Midbrain (tissue), 1 donor: ENCODE measurements at regions not wholly inside any gene's neighbourhood (a gene's known extent, or its start where the extent isn't known, plus 50 kb on each side); places are given as distances from the start of the nearest gene placed in this dataset.
"Not testable (repeated sequence)": the region's sequence is repeated elsewhere in the genome, so short reads cannot be mapped to it uniquely, and the experiment has no call there.

Experiments
- DNase-seq: peaks from one replicate; lab custom pipeline; 2025; lab: John Stamatoyannopoulos, UW

- DNase-seq: no peak
Measured at GRCh38 chr14:34094384-34094783, 143.5 kb upstream of the EGLN3 start.

DNA sequence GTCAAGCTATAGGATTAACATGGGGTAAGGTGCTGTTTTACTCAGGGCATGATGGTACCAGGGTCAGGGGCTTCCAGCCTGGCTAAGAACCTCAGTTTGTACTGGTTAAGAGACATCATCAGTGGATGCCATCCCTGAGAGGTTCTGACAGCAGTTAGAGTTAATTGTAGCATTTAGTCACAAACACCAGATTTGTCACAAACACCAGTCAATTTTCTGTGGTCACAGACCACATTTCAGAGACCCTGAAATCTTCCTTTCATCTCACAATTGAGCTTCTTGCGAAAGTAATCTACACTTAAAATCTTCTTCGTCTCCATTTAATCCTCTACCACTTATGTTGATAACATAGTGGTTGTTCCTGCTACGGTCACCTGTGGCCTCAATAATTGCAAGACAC is 143.0 kb upstream of the EGLN3 start:
- no peak for DNase-seq

GRCh38 chr14:34090451-34090850 is 139.6 kb upstream of the EGLN3 start:
- DNase-seq: no peak

DNA sequence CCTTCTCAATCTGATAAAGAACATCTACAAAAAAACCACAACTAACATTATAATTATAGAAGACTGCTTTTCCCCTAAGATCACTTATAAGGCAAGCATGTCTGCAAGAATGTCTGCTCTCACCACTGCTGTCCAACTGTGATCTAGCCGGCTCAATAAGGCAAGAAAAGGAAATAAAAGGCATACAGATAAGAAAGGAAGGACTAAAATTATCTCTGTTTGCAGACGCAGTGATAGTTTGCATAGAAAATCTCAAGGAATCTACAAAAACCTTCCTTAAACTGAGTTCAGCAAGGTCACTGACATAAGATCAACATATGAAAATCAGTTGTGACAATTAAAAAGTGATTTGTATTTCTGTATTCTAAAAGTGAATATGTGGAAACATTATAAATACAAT is 138.0 kb upstream of the EGLN3 start:
- no peak for DNase-seq

GRCh38 chr14:34087571-34087970 is 136.7 kb upstream of the EGLN3 start:
- no peak for DNase-seq

GRCh38 chr14:34086223-34086757 is 135.4 kb upstream of the EGLN3 start:
- DNase-seq: no peak

GRCh38 chr14:34085695-34086094 is 134.8 kb upstream of the EGLN3 start:
- no peak for DNase-seq

DNA sequence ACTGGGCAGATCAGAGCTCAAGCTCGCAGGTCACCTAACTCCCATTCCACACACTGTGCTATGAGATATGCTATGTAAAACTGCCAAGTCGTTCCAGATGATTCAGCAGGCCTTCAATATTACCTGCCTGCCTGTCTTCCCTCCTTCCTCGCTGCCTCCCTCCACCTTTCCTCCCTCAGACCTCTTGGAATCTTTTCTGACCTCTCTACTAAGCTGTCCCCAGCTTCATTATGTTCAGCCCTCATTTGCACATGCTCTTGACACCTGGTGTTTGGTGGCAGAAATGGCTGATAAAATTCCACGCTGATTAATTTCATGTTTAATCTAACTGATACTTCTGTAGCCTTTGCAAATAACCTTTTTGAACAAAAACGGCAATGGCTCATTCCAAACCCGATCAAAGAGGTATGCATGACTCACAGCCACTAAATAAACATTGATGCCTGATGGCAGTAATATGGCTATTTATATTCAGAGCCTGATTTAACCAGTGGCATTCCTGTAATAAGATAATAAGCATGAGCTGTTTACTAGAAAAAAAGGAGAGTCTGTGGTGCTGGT is 130.8 kb upstream of the EGLN3 start:
- DNase-seq: no peak

GRCh38 chr14:34081101-34081575 is 130.3 kb upstream of the EGLN3 start:
- DNase-seq: no peak

DNA sequence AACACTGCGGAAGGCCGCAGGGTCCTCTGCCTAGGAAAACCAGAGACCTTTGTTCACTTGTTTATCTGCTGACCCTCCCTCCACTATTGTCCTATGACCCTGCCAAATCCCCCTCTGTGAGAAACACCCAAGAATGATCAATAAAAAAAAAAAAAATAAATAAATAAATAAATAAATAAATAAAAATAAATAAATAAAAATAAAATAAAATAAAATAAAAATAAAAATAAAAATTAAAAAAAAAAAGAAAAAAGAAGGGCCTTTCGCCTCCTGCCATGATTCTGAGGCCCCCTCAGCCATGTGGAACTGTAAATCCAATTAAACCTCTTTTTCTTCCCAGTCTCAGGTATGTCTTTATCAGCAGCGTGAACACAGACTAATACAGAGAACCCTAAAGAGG is 128.8 kb upstream of the EGLN3 start:
- DNase-seq: not testable (repeated sequence)

GRCh38 chr14:34078117-34078743 is 127.4 kb upstream of the EGLN3 start:
- peak; percentile 10 for DNase-seq

- DNase-seq: no peak
Measured at GRCh38 chr14:34075826-34076225, 125.0 kb upstream of the EGLN3 start.

- no peak for DNase-seq
Measured at GRCh38 chr14:34075042-34075744, 124.3 kb upstream of the EGLN3 start.

DNA sequence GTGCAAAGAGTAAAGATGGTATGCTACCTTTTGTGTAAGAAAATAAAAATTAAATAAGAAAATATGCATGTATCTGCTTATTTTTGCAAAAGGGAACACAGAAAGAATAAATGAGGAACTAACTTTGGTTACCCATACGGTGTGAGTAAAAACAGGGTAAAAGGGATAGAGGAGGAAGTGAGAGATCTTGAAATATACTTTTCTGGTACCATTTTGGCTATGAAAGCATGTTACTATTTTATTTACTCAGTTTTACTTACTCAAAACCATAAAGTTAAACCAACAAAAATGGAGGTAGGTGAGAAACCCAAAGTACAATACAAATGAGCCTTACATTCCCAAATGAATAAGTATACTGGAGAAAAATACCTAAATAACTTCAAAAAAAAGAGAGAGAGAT is 122.0 kb upstream of the EGLN3 start:
- no peak for DNase-seq

DNA sequence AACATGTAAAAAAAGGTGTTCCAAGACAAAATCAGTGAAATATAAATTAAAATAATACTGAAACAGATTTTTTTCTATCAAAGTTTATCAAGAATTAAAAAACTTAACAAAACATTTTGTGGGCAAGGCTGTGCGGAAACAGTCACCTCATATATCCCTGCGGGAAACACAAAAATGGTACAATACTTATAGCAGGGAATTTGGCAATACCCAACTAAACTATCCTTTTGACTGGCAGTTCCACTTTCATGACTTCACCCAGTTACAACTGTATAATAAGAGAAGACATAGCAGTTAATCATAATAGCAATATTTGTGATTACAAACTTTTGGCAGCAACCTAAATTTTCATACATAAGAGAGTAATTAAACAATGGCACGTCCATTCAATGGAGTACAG is 121.5 kb upstream of the EGLN3 start:
- DNase-seq: no peak

GRCh38 chr14:34070917-34071407 is 120.1 kb upstream of the EGLN3 start:
- DNase-seq: no peak

DNA sequence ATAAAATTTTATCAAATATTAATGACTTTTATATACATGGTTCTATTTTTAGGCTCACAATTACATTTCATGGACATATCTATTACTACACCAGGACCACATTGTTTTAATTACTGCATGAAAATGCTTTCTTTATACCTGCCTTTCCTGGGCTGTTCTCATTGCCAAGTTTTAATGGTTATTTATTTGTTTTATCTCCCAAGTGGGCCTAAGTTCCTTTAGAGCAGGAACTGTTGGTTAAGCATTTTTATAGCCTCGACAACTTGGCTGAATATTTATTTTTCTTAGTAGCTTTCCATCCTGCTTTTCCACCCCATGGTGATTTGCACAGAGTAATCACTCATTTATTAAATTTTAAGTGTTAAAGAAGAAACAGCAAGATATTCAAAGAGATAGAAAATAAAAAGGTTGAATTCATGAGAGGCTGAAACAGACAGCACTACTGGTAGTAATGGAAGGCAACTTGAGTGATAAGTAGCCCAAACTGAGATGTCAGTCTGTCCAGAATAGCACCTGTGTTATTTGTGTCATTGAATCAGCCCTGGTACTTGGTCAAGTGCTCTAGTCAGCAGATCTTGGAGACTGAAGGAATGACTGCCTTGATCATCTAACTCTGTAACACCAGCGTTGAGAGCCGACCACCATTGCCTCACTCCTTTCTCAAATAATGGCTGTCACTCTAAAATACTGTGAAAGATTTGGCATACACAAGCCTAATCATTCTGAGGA is 119.1 kb upstream of the EGLN3 start:
- DNase-seq: no peak

DNA sequence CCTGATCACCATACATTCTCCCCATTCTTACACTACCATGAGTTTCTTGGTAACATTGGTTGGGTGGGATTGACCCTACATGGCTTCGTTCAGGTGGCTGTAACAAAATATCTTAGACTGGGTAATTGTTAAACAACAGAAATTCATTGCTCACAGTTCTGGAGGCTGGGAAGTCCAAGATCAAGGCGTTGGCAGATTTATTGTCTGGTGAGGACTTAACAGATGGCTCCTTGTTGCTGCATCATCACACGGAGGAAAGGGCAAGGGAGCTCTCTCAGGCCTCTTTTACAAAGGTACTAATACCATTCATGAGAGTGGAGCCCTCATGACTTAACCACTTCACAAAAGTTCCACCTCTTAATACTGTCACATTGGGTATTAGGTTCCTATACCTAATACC is 116.7 kb upstream of the EGLN3 start:
- DNase-seq: no peak

GRCh38 chr14:34065690-34066391 is 115.0 kb upstream of the EGLN3 start:
- DNase-seq: no peak

GRCh38 chr14:34065236-34065635 is 114.4 kb upstream of the EGLN3 start:
- DNase-seq: no peak

DNA sequence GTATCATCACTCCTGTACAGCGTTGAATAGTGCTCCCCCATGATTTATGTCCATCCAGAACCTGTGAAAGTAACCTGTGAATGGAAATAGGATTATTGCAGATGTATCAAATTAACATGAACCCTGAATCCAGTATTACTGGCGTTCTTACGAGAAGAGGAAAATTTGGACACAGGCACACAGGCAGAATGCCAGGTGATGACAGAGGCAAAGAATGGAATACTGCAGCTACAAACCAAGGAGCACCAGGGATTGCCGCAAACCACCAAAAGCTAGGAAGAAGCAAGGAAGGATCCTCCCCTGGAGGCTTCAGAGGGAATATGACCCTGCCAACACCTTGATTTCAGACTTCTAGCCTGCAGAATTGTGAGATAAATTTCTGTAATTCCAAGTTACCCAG is 113.5 kb upstream of the EGLN3 start:
- no peak for DNase-seq
